ENCODE measurements at regions not wholly inside any gene's neighbourhood (a gene's known extent, or its start where the extent isn't known, plus 50 kb on each side); places are given as distances from the start of the nearest gene placed in this dataset.

DNA sequence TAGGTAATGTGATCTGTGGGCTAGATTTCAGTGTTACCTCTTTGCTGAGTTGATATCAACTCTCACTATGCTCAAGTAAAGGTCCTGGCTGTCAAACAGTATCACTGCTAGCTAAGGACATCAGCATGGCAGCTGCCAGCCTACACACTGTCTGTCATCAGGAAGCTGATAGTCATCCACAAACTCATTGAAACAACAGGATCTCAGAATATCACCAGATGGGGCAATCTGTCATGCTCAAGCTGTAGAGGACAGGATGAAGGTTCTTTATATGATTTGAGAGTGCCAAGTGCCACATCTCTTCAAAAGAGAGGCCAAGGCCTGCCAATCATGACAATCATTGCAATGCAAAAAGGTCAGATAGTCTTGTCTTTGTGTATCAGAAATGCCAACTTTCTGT lies 811.5 kb upstream of the SEL1L start:
- intact Hi-C loops (cut with DNase I; ENCODE audit: low total_unique reads) = no loop called here
- TF ChIP-seq CTCF (IDR thresholded peaks at IDR 0.05) (no peak), POLR2A (IDR thresholded peaks at IDR 0.05) (no peak)
- no peak overlapping the region for H3K4me3 ChIP-seq (ENCODE audit: low read depth, poor library complexity, severe bottlenecking)
- no peak for DNase-seq (ENCODE audit: low spot score in 2 of 2)

GRCh38 chr14:82354126-82354525 lies 820.5 kb upstream of the SEL1L start:
- intact Hi-C loops (cut with DNase I; ENCODE audit: low total_unique reads) = no loop called here
- H3K4me3 ChIP-seq (ENCODE audit: low read depth, poor library complexity, severe bottlenecking) = no peak overlapping the region
- no peak for DNase-seq (ENCODE audit: low spot score in 2 of 2)
- TF ChIP-seq CTCF (IDR thresholded peaks at IDR 0.05) = no peak
- TF ChIP-seq POLR2A (IDR thresholded peaks at IDR 0.05) = no peak

DNA sequence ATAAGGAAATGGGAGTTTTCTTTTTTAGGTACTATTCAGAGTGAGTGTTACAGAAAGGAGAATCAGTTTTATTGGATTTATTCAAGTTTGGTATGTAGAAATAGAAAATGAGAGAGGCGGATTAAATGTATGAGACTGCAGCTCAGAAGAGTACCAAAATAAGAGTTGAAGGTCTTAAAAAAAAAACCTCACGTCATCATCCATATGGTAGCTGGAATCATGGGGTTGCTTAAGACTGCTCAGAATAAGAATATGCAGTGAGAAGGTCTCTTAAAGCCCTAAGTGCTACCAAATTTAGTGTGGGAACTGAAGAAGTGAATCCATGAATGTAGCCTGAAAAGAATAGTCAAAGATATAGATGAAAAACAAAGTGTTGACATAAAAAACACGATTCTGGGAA lies 825.5 kb upstream of the SEL1L start:
- DNase-seq (ENCODE audit: low spot score in 2 of 2) = no peak
- intact Hi-C loops (cut with DNase I; ENCODE audit: low total_unique reads) = no loop called here
- 71% methylated on average over 3 of the region's 3 CpGs for WGBS, 2 donors
- TF ChIP-seq POLR2A (IDR thresholded peaks at IDR 0.05) = no peak
- TF ChIP-seq CTCF (IDR thresholded peaks at IDR 0.05) = no peak
- H3K4me3 ChIP-seq (ENCODE audit: low read depth, poor library complexity, severe bottlenecking) = no peak overlapping the region

DNA sequence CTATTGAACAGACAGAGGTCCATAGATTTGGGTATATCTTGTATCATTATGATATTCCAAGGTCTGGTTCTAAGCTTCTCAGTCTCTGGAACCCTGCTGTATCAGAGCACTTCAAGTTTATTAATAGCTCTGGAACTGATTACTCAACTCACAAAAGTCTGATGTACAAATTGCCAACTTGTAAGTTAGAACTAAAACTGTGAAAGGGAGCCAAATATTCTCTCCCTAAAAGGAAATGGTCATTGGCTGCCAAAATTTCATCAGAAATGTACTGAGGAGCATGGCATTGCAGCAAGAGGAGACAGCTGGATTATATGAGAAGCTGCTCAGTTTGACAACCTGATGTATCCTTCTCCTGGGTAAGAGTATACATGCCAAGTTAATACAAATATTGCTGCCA lies 828.8 kb upstream of the SEL1L start:
- H3K4me3 ChIP-seq (ENCODE audit: low read depth, poor library complexity, severe bottlenecking) = no peak overlapping the region
- intact Hi-C loops (cut with DNase I; ENCODE audit: low total_unique reads) = no loop called here
- TF ChIP-seq CTCF (IDR thresholded peaks at IDR 0.05) (no peak), POLR2A (IDR thresholded peaks at IDR 0.05) (no peak)
- no peak for DNase-seq (ENCODE audit: low spot score in 2 of 2)

DNA sequence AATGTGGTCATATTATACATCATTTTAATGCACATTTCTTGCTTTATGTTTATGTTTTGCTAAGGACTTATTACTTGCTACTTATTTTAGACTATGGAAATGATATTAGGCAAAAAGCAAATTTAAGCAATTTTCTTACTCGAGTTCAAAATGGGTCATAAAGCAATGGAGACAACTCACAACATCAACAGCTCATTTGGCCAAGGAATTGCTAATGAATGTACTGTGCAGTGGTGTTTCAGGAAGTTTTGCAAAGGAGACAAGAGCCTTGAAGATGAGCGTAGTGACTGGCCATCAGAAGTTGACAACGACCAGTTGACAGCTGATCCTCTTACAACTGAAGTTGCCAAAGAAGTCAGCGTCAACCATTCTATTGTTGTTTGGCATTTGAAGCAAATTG lies 831.8 kb upstream of the SEL1L start:
- WGBS, 2 donors = 86 to 87% methylated on average over 4 of the region's 4 CpGs
- DNase-seq (ENCODE audit: low spot score in 2 of 2) = no peak
- intact Hi-C loops (cut with DNase I; ENCODE audit: low total_unique reads) = no loop called here
- TF ChIP-seq POLR2A (IDR thresholded peaks at IDR 0.05) = no peak
- no peak for TF ChIP-seq CTCF (IDR thresholded peaks at IDR 0.05)
- no peak overlapping the region for H3K4me3 ChIP-seq (ENCODE audit: low read depth, poor library complexity, severe bottlenecking)

DNA sequence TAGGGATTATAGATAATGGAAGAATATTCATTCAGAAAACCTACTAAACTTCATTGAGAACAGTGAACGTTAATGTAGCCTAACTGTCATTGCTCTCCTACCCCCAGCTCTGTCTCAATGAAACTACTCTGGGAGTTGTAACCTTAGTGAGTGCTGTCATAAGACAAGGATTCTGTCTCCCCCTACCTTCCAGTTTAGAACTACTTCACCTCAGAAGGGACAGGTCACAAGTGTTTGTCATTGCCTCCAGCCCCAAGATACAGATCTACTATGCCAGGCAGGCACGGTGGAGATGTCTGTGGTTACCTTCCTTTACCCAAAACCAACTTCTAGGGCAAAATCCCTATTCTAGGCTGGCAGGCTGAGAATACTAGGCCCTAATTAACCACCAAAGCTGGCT lies 833.1 kb upstream of the SEL1L start:
- no peak for DNase-seq (ENCODE audit: low spot score in 2 of 2)
- 68 to 75% methylated on average over 2 of the region's 2 CpGs for WGBS, 2 donors
- no peak overlapping the region for H3K4me3 ChIP-seq (ENCODE audit: low read depth, poor library complexity, severe bottlenecking)
- no peak for TF ChIP-seq POLR2A (IDR thresholded peaks at IDR 0.05)
- TF ChIP-seq CTCF (IDR thresholded peaks at IDR 0.05) = no peak
- intact Hi-C loops (cut with DNase I; ENCODE audit: low total_unique reads) = no loop called here
